Omental fat pad (tissue), 3 donors: ENCODE measurements at regions not wholly inside any gene's neighbourhood (a gene's known extent, or its start where the extent isn't known, plus 50 kb on each side); places are given as distances from the start of the nearest gene placed in this dataset.

ENCODE experiments used
- ATAC-seq: fragments of 150-250 bp; one replicate; pipeline ENCODE4 v1.9.1; 2016; ENCODE audit warnings: mild to moderate bottlenecking, moderate library complexity; ENCODE audit not compliant: low FRiP score
- DNase-seq: peaks from one replicate; pipeline ENCODE4 v3.0.0-alpha.2; 2019; ENCODE audit warnings: low spot score
- TF ChIP-seq, protein P1 (sequence below), 3 donors: fragments of 450-650 bp; IDR thresholded peaks; one replicate each; pipeline ENCODE4 v1.5.1; 2016 to 2017; ENCODE audit warnings: antibody characterized with exemption in 3 of 3, mild to moderate bottlenecking in 3 of 3, moderate library complexity in 2 of 3

GRCh38 chr9:135220601-135221575 is 133.4 kb downstream of the OLFM1 start:
- ATAC-seq, result no peak
- no peak for DNase-seq
- TF ChIP-seq, protein P1, sequence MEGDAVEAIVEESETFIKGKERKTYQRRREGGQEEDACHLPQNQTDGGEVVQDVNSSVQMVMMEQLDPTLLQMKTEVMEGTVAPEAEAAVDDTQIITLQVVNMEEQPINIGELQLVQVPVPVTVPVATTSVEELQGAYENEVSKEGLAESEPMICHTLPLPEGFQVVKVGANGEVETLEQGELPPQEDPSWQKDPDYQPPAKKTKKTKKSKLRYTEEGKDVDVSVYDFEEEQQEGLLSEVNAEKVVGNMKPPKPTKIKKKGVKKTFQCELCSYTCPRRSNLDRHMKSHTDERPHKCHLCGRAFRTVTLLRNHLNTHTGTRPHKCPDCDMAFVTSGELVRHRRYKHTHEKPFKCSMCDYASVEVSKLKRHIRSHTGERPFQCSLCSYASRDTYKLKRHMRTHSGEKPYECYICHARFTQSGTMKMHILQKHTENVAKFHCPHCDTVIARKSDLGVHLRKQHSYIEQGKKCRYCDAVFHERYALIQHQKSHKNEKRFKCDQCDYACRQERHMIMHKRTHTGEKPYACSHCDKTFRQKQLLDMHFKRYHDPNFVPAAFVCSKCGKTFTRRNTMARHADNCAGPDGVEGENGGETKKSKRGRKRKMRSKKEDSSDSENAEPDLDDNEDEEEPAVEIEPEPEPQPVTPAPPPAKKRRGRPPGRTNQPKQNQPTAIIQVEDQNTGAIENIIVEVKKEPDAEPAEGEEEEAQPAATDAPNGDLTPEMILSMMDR (IDR thresholded peaks at IDR 0.05), result no peak

DNA sequence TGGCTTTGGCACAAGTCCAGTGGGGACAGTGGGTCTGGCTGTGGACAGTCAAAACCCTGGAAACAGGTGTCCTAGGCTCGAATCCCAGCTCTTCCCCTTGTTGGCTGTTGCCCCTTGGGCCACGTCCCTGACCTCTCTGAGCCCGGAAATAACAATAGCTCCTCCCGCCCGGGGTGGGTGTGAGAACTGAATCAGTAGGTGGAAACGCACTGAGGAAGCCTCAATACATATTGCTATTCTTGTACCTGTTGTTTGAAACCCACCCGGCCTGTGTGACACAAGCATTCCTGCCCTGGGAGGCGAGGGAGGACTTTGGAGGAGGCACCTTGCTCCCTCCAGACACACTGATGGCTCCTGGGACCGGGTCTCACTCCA is 134.1 kb downstream of the OLFM1 start:
- no peak for ATAC-seq
- no peak for DNase-seq
- TF ChIP-seq, protein P1 (IDR thresholded peaks at IDR 0.05), result no peak

DNA sequence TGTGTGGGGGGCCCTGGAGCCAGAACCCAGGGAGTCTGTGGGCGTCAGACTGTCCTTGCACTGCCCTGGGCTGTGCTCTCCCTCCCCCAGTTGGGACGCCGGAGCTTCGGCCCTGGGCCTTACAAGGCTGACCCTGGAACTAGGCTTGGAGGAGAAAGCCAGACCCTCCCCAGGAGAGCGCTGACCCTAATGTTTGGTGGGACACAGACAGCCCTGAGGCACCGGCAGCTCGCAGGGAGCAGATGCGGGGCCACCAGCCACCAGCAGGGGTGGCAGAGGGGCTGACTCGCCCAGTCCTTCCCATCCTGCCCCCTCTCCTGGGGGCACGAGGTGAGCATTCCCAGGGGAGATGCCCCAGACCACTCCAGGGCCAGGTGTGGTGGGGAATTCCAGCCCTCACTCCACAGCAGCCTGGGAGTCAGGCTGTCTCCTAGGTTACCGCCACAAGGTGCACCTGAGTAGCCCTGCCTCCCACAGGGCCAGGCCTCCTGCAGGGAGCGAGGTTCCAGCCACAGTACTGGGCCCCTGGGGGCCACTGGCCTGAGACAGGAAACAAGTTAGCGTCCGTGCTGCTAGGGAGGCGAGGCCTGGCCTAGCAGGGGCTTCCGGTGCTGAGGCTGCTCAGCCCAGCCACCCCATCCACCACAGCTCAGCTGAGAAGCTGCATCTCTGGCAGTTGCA is 134.6 kb downstream of the OLFM1 start:
- ATAC-seq, result no peak
- no peak for DNase-seq
- TF ChIP-seq, protein P1 (IDR thresholded peaks at IDR 0.05), result no peak

DNA sequence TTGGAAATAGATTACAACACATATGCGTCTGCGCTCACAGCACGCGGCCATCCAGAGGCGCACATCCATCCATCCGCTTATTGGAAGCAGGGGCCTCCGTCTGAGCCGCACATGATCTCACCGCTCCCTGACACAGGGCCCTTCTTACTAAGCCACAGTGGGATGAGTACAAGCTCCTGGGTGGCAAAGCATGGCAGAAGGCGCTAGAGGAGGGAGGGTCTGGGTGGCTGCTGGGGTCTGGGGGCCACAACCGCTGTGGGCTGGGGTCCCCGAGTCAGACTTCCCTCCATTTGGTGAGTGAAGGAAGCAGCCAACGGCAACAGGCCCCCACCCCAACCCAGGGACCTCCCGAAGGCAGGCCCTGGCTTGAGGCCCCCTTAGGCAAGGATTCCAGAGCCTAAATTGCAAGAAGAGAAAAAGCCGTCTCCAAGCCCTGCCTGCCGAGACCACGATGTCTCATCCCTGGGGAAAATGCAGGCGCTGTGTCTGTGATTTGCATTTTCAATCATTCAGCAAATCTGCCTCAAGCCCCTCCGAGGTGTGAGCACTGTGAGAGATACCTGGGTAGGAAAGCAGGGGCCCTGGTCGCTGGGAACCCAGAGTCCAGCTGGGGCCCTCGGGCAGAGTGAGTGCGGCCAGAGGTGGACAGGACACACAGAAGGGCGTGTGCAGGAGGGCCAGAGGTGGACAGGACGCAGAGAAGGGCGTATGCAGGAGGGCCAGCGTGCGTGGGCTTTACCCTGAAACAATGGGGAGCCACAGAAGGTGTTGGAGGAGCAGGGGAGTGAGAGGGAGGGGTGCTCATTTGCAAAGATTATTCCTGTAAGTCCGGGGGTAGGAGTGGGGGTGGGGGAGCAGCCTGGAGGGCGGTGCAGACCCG is 135.7 kb downstream of the OLFM1 start:
- DNase-seq, result no peak
- ATAC-seq, result no peak
- TF ChIP-seq, protein P1 (IDR thresholded peaks at IDR 0.05), result no peak

- TF ChIP-seq, protein P1 (IDR thresholded peaks at IDR 0.05), result no peak
- DNase-seq (no peak), ATAC-seq (no peak)
Measured at GRCh38 chr9:135223831-135224230, 136.4 kb downstream of the OLFM1 start.

GRCh38 chr9:135224286-135224877 is 136.9 kb downstream of the OLFM1 start:
- no peak for ATAC-seq
- TF ChIP-seq, protein P1 (IDR thresholded peaks at IDR 0.05), result no peak
- no peak for DNase-seq
